Type B pancreatic cell (in vitro differentiated cells): ENCODE measurements at regions not wholly inside any gene's neighbourhood (a gene's known extent, or its start where the extent isn't known, plus 50 kb on each side); places are given as distances from the start of the nearest gene placed in this dataset.

Experiments
- DNase-seq: peaks from one replicate; pipeline ENCODE4 v3.0.0; 2021; ENCODE audit warnings: mixed read lengths; ENCODE audit not compliant: unreplicated experiment; ENCODE audit errors: extremely low spot score
- H3K27ac Mint-ChIP-seq: 2 replicates; pipeline ENCODE4 v1.8.0; 2021; ENCODE audit warnings: mild to moderate bottlenecking, mixed read lengths
- H3K27me3 Mint-ChIP-seq: 2 replicates; pipeline ENCODE4 v1.8.0; 2021; ENCODE audit warnings: mixed read lengths
- H3K36me3 Mint-ChIP-seq: 2 replicates; pipeline ENCODE4 v1.8.0; 2021; ENCODE audit warnings: mixed read lengths
- H3K4me1 Mint-ChIP-seq: one replicate; pipeline ENCODE4 v1.8.0; 2021; ENCODE audit warnings: mixed read lengths; ENCODE audit not compliant: unreplicated experiment
- H3K4me3 Mint-ChIP-seq: 2 replicates; pipeline ENCODE4 v1.8.0; 2021; ENCODE audit warnings: mild to moderate bottlenecking, mixed read lengths
- H3K9me3 Mint-ChIP-seq: 2 replicates; pipeline ENCODE4 v1.8.0; 2021; ENCODE audit warnings: mixed read lengths
- CTCF ChIP-seq: fragments of 200-600 bp; sonication (generic); conservative IDR thresholded peaks from 2 replicates; pipeline ENCODE4 v1.5.0; 2021; ENCODE audit warnings: antibody characterized with exemption, mild to moderate bottlenecking

- no peak for DNase-seq
- no peaks in the 10 kb centered on the region for H3K36me3 Mint-ChIP-seq
- no peak overlapping the region for H3K27ac Mint-ChIP-seq
- no peaks in the 10 kb centered on the region for H3K4me1 Mint-ChIP-seq
- H3K27me3 Mint-ChIP-seq: peaks cover 10% of the 10 kb centered on the region
- H3K9me3 Mint-ChIP-seq: peaks cover 10% of the 10 kb centered on the region
- H3K4me3 Mint-ChIP-seq: no peak overlapping the region
- no peak for TF ChIP-seq CTCF
These were observed 343.0 kb downstream of the GPAM start for GRCh38 chr10:111840546-111840945.

- Mint-ChIP-seq H3K9me3 (peaks cover 3% of the 10 kb centered on the region), H3K36me3 (no peaks in the 10 kb centered on the region), H3K4me1 (no peaks in the 10 kb centered on the region), H3K4me3 (no peak overlapping the region), H3K27ac (no peak overlapping the region), H3K27me3 (peaks cover 4% of the 10 kb centered on the region)
- no peak for TF ChIP-seq CTCF
- DNase-seq: no peak
These were observed 330.8 kb downstream of the GPAM start for GRCh38 chr10:111852801-111853200.

GRCh38 chr10:111856631-111857030 is 326.9 kb downstream of the GPAM start:
- H3K27me3 Mint-ChIP-seq: peaks cover 3% of the 10 kb centered on the region
- no peaks in the 10 kb centered on the region for H3K36me3 Mint-ChIP-seq
- no peak for DNase-seq
- no peaks in the 10 kb centered on the region for H3K9me3 Mint-ChIP-seq
- no peak overlapping the region for H3K4me3 Mint-ChIP-seq
- H3K4me1 Mint-ChIP-seq: peaks cover 4% of the 10 kb centered on the region
- TF ChIP-seq CTCF: peak; percentile 59
- H3K27ac Mint-ChIP-seq: no peak overlapping the region

GRCh38 chr10:111865550-111865949 is 318.0 kb downstream of the GPAM start:
- no peak overlapping the region for H3K4me3 Mint-ChIP-seq

GRCh38 chr10:111871458-111871857 is 312.1 kb downstream of the GPAM start:
- no peak overlapping the region for H3K4me3 Mint-ChIP-seq
- no peak for TF ChIP-seq CTCF
- H3K27ac Mint-ChIP-seq: no peak overlapping the region
- H3K27me3 Mint-ChIP-seq: no peaks in the 10 kb centered on the region
- H3K4me1 Mint-ChIP-seq: peaks cover 5% of the 10 kb centered on the region
- H3K36me3 Mint-ChIP-seq: no peaks in the 10 kb centered on the region
- no peak for DNase-seq
- H3K9me3 Mint-ChIP-seq: peaks cover 17% of the 10 kb centered on the region

More at GRCh38 chr10:111865550-111865949, 318.0 kb downstream of the GPAM start:
- H3K36me3 Mint-ChIP-seq: no peaks in the 10 kb centered on the region
- peaks cover 13% of the 10 kb centered on the region for H3K9me3 Mint-ChIP-seq
- peaks cover 9% of the 10 kb centered on the region for H3K4me1 Mint-ChIP-seq
- no peak for DNase-seq
- no peaks in the 10 kb centered on the region for H3K27me3 Mint-ChIP-seq
- H3K27ac Mint-ChIP-seq: no peak overlapping the region
- TF ChIP-seq CTCF: no peak

GRCh38 chr10:111872591-111872990 is 311.0 kb downstream of the GPAM start:
- Mint-ChIP-seq H3K27me3 (no peaks in the 10 kb centered on the region), H3K9me3 (peaks cover 17% of the 10 kb centered on the region), H3K4me3 (no peak overlapping the region), H3K36me3 (no peaks in the 10 kb centered on the region), H3K4me1 (peaks cover 2% of the 10 kb centered on the region), H3K27ac (no peak overlapping the region)
- no peak for DNase-seq
- no peak for TF ChIP-seq CTCF
